ENCODE measurements at regions not wholly inside any gene's neighbourhood (a gene's known extent, or its start where the extent isn't known, plus 50 kb on each side); places are given as distances from the start of the nearest gene placed in this dataset.
"Not testable (repeated sequence)": the region's sequence is repeated elsewhere in the genome, so short reads cannot be mapped to it uniquely, and the experiment has no call there.

DNA sequence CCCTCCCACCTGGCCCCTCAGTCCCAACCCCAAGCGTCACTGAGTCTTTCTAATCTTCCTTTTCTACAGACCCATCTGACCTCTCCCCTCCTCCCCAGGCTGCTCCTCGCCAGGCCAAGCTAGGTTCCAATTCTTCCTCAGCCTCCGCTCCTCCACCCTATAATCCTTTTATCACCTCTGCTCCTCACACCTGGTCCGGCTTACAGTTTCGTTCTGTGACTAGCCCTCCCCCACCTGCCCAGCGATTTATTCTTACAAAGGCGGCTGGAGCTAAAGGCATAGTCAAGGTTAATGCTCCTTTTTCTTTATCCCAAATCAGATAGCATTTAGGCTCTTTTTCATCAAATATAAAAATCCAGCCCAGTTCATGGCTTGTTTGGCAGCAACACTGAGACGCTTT, 214.5 kb upstream of the ANXA10 start:
- TF ChIP-seq, protein P1, sequence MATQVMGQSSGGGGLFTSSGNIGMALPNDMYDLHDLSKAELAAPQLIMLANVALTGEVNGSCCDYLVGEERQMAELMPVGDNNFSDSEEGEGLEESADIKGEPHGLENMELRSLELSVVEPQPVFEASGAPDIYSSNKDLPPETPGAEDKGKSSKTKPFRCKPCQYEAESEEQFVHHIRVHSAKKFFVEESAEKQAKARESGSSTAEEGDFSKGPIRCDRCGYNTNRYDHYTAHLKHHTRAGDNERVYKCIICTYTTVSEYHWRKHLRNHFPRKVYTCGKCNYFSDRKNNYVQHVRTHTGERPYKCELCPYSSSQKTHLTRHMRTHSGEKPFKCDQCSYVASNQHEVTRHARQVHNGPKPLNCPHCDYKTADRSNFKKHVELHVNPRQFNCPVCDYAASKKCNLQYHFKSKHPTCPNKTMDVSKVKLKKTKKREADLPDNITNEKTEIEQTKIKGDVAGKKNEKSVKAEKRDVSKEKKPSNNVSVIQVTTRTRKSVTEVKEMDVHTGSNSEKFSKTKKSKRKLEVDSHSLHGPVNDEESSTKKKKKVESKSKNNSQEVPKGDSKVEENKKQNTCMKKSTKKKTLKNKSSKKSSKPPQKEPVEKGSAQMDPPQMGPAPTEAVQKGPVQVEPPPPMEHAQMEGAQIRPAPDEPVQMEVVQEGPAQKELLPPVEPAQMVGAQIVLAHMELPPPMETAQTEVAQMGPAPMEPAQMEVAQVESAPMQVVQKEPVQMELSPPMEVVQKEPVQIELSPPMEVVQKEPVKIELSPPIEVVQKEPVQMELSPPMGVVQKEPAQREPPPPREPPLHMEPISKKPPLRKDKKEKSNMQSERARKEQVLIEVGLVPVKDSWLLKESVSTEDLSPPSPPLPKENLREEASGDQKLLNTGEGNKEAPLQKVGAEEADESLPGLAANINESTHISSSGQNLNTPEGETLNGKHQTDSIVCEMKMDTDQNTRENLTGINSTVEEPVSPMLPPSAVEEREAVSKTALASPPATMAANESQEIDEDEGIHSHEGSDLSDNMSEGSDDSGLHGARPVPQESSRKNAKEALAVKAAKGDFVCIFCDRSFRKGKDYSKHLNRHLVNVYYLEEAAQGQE (IDR thresholded peaks at IDR 0.05): not testable (repeated sequence)
- TF ChIP-seq, protein P2, sequence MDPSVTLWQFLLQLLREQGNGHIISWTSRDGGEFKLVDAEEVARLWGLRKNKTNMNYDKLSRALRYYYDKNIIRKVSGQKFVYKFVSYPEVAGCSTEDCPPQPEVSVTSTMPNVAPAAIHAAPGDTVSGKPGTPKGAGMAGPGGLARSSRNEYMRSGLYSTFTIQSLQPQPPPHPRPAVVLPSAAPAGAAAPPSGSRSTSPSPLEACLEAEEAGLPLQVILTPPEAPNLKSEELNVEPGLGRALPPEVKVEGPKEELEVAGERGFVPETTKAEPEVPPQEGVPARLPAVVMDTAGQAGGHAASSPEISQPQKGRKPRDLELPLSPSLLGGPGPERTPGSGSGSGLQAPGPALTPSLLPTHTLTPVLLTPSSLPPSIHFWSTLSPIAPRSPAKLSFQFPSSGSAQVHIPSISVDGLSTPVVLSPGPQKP (IDR thresholded peaks at IDR 0.05; ENCODE audit: low read depth, low read length): not testable (repeated sequence)
- TF ChIP-seq, protein P3, sequence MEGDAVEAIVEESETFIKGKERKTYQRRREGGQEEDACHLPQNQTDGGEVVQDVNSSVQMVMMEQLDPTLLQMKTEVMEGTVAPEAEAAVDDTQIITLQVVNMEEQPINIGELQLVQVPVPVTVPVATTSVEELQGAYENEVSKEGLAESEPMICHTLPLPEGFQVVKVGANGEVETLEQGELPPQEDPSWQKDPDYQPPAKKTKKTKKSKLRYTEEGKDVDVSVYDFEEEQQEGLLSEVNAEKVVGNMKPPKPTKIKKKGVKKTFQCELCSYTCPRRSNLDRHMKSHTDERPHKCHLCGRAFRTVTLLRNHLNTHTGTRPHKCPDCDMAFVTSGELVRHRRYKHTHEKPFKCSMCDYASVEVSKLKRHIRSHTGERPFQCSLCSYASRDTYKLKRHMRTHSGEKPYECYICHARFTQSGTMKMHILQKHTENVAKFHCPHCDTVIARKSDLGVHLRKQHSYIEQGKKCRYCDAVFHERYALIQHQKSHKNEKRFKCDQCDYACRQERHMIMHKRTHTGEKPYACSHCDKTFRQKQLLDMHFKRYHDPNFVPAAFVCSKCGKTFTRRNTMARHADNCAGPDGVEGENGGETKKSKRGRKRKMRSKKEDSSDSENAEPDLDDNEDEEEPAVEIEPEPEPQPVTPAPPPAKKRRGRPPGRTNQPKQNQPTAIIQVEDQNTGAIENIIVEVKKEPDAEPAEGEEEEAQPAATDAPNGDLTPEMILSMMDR (IDR thresholded peaks at IDR 0.05): not testable (repeated sequence)
- not testable (repeated sequence) for TF ChIP-seq JUN, SMC3, ZC3H11A (IDR thresholded peaks at IDR 0.05)
- TF ChIP-seq, protein P4, sequence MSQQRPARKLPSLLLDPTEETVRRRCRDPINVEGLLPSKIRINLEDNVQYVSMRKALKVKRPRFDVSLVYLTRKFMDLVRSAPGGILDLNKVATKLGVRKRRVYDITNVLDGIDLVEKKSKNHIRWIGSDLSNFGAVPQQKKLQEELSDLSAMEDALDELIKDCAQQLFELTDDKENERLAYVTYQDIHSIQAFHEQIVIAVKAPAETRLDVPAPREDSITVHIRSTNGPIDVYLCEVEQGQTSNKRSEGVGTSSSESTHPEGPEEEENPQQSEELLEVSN (IDR thresholded peaks at IDR 0.05; ENCODE audit: borderline replicate concordance, low read depth): not testable (repeated sequence)

All from A549 (cell line).